GM10266 (cell line): ENCODE measurements at regions not wholly inside any gene's neighbourhood (a gene's known extent, or its start where the extent isn't known, plus 50 kb on each side); places are given as distances from the start of the nearest gene placed in this dataset.

Experiments
- DNase-seq: peaks from one replicate; pipeline ENCODE4 v3.0.0; 2012; ENCODE audit errors: extremely low spot score
- TF ChIP-seq, protein P1 (sequence below): IDR thresholded peaks from 2 replicates; pipeline ENCODE4 v1.5.1; 2012; ENCODE audit warnings: mild to moderate bottlenecking, low read depth; ENCODE audit not compliant: control insufficient read depth, insufficient read depth; ENCODE audit errors: missing control alignments

GRCh38 chr5:99122976-99123375 lies 194.2 kb upstream of the CHD1 start:
- DNase-seq, result no peak
- TF ChIP-seq, protein P1, sequence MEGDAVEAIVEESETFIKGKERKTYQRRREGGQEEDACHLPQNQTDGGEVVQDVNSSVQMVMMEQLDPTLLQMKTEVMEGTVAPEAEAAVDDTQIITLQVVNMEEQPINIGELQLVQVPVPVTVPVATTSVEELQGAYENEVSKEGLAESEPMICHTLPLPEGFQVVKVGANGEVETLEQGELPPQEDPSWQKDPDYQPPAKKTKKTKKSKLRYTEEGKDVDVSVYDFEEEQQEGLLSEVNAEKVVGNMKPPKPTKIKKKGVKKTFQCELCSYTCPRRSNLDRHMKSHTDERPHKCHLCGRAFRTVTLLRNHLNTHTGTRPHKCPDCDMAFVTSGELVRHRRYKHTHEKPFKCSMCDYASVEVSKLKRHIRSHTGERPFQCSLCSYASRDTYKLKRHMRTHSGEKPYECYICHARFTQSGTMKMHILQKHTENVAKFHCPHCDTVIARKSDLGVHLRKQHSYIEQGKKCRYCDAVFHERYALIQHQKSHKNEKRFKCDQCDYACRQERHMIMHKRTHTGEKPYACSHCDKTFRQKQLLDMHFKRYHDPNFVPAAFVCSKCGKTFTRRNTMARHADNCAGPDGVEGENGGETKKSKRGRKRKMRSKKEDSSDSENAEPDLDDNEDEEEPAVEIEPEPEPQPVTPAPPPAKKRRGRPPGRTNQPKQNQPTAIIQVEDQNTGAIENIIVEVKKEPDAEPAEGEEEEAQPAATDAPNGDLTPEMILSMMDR, result no peak

DNA sequence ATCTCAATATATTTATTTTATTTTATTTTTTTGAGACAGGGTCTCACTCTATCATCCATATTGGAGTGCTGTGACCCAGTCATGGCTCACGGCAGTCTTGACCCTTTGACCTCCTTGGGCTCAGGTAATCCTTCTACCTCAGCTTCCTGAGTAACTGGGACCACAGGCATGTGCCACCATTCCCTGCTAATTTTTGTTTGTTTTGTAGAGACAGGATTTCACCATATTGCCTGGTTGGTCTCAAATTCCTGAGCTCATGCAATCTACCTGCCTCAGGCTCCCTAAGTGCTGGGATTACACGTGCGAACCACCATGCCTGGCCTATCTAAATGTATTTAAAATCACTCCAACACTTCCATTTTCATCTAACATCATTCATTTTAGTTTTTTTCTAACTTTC lies 190.5 kb upstream of the CHD1 start:
- no peak for DNase-seq
- TF ChIP-seq, protein P1, result no peak

GRCh38 chr5:99116526-99116925 lies 187.7 kb upstream of the CHD1 start:
- DNase-seq, result no peak
- TF ChIP-seq, protein P1, result no peak

GRCh38 chr5:99109894-99110293 lies 181.1 kb upstream of the CHD1 start:
- DNase-seq, result no peak
- TF ChIP-seq, protein P1, result no peak

DNA sequence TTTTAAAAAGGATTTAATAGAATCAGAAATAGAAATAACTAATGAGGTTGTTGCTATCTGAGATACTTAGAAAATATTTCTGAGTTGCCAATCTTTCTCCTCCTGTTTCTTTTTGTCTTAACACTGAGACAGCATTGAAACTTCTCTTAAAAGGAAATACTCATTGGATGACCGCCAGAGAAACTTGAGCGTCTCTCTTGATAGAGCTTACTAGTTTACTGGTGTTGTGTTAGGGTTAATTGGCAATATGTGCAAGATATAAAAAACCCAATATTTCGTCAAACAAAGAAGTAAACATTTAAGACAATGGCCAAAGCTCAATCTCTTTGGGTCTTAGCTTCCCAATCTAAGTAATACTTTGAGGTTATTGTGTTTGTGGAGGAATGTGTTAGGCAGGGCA lies 176.4 kb upstream of the CHD1 start:
- DNase-seq, result no peak
- TF ChIP-seq, protein P1, result no peak

- peak; percentile 14 for DNase-seq
- TF ChIP-seq, protein P1, result peak; percentile 24
Measured at GRCh38 chr5:99104538-99105132, 175.8 kb upstream of the CHD1 start.

GRCh38 chr5:99102073-99102697 lies 173.4 kb upstream of the CHD1 start:
- TF ChIP-seq, protein P1, result no peak
- no peak for DNase-seq
